ENCODE measurements at regions not wholly inside any gene's neighbourhood (a gene's known extent, or its start where the extent isn't known, plus 50 kb on each side); places are given as distances from the start of the nearest gene placed in this dataset.

DNA sequence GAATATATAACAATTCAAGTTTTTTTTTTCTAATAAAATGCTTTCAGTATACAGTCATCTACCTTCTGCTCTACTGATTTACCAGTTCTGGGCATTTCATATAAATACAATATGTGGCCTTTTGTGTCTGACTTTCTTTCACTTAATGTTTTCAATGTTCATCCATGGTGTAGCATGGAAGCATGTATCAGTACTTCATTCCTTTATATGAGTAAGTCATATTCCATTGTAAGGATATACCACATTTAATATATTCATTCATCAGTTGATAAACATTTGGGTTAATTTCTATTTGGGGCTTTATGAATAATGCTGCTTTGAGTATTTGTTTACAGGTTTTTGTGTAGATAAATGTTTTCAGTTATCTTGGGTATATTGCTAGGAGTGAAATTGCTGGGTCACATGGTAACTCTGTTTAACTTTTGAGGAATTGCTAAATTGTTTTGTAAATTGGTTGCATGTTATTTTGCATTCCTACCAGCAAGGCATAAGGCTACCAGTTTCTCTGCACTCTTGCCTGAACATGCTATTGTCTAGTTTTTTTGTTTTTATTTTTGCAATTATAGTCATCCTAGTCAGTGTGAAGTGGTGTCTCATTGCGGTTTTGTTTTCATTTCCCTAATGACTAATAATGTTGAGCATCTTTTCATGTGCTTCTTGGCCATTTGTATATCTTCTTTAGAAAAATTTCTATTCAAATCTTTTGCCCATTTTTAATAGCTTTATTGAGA, 206.1 kb downstream of the TM2D1 start:
- TF ChIP-seq, protein P1, sequence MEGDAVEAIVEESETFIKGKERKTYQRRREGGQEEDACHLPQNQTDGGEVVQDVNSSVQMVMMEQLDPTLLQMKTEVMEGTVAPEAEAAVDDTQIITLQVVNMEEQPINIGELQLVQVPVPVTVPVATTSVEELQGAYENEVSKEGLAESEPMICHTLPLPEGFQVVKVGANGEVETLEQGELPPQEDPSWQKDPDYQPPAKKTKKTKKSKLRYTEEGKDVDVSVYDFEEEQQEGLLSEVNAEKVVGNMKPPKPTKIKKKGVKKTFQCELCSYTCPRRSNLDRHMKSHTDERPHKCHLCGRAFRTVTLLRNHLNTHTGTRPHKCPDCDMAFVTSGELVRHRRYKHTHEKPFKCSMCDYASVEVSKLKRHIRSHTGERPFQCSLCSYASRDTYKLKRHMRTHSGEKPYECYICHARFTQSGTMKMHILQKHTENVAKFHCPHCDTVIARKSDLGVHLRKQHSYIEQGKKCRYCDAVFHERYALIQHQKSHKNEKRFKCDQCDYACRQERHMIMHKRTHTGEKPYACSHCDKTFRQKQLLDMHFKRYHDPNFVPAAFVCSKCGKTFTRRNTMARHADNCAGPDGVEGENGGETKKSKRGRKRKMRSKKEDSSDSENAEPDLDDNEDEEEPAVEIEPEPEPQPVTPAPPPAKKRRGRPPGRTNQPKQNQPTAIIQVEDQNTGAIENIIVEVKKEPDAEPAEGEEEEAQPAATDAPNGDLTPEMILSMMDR (IDR thresholded peaks at IDR 0.05; ENCODE audit: insufficient read depth, low read depth, low read length): no peak
- TF ChIP-seq EZH2 (IDR thresholded peaks at IDR 0.05; ENCODE audit: insufficient read depth, low read length): no peak
